ENCODE measurements at regions not wholly inside any gene's neighbourhood (a gene's known extent, or its start where the extent isn't known, plus 50 kb on each side); places are given as distances from the start of the nearest gene placed in this dataset.

DNA sequence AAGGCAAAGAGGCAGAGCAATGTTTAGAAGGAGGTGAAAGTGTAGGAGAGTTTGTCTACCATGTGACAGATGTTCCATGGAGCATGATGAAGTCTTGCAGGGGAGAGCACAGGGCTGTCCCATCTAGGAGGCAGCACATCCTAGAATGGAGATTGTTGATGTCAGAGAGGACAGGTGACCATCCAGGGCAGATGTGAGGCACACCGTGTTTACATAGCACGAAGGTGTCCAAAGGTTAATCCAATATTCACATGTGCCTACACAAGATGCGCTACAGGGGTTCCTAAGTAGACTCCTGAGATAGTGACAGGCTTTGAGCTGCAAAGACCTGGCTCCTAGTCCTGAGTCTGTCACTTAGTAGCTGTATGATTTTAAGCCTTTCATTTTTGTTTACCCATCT is 219.3 kb upstream of the SLCO3A1 start:
- Mint-ChIP-seq H3K36me3 (ENCODE audit: low read depth) (no peaks in the 10 kb centered on the region), H3K4me1 (ENCODE audit: low read depth) (no peaks in the 10 kb centered on the region), H3K9me3 (peaks cover 6% of the 10 kb centered on the region), H3K27me3 (no peaks in the 10 kb centered on the region), H3K27ac (no peak overlapping the region), H3K4me3 (no peak overlapping the region)
- Histone ChIP-seq H3K4me1 (ENCODE audit: insufficient read depth, low read length) (no peaks in the 10 kb centered on the region), H3K4me3 (ENCODE audit: low read length) (no peak overlapping the region), H3K36me3 (ENCODE audit: insufficient read depth, low read length) (no peaks in the 10 kb centered on the region), H3K27ac (ENCODE audit: low read depth in 1 of 2, low read length in 2 of 2) (no peak overlapping the region), H3K9me3 (ENCODE audit: control insufficient read depth in 1 of 2, insufficient read depth in 1 of 2, low read length in 2 of 2) (no peaks in the 10 kb centered on the region), H3K27me3 (ENCODE audit: control insufficient read depth in 1 of 2, insufficient read depth in 2 of 2, low read length in 2 of 2) (no peaks in the 10 kb centered on the region)
- ChIA-PET POLR2A (no interaction called here), CTCF (no interaction called here)
- ATAC-seq (ENCODE audit: poor library complexity), result no peak
- DNase-seq, result no peak
- TF ChIP-seq, protein P1, sequence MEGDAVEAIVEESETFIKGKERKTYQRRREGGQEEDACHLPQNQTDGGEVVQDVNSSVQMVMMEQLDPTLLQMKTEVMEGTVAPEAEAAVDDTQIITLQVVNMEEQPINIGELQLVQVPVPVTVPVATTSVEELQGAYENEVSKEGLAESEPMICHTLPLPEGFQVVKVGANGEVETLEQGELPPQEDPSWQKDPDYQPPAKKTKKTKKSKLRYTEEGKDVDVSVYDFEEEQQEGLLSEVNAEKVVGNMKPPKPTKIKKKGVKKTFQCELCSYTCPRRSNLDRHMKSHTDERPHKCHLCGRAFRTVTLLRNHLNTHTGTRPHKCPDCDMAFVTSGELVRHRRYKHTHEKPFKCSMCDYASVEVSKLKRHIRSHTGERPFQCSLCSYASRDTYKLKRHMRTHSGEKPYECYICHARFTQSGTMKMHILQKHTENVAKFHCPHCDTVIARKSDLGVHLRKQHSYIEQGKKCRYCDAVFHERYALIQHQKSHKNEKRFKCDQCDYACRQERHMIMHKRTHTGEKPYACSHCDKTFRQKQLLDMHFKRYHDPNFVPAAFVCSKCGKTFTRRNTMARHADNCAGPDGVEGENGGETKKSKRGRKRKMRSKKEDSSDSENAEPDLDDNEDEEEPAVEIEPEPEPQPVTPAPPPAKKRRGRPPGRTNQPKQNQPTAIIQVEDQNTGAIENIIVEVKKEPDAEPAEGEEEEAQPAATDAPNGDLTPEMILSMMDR (IDR thresholded peaks at IDR 0.05), result no peak
- intact Hi-C loops (cut with DNase I, micrococcal nuclease), result no loop called here

DNA sequence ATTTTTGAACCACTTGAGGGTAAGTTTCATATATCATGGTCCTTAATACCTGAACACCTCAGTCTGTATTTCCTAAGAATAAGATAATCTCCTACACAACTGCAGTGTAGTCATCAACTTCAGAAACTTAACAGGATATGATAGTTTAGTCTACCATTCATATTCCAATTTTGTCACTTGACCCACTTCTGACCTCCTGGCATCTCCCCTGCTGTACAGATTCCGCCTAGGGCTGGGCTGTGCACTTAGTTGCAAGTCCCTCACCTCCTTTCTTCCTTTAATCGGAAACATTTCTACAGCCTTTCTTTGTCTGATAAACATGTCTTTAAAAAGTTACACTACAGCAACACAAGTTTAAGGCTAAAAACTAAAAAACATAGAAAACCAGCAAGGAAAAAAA is 218.4 kb upstream of the SLCO3A1 start:
- H3K4me1 Mint-ChIP-seq (ENCODE audit: low read depth), result no peaks in the 10 kb centered on the region
- ChIA-PET POLR2A (no interaction called here), CTCF (no interaction called here)
- Histone ChIP-seq H3K9me3 (ENCODE audit: control insufficient read depth in 1 of 2, insufficient read depth in 1 of 2, low read length in 2 of 2) (peaks cover 0 to 6% of the 10 kb centered on the region in 2 experiments), H3K36me3 (ENCODE audit: insufficient read depth, low read length) (no peaks in the 10 kb centered on the region), H3K4me3 (ENCODE audit: low read length) (no peak overlapping the region), H3K27me3 (ENCODE audit: control insufficient read depth in 1 of 2, insufficient read depth in 2 of 2, low read length in 2 of 2) (no peaks in the 10 kb centered on the region), H3K27ac (ENCODE audit: low read depth in 1 of 2, low read length in 2 of 2) (no peak overlapping the region), H3K4me1 (ENCODE audit: insufficient read depth, low read length) (no peaks in the 10 kb centered on the region)
- no peaks in the 10 kb centered on the region for H3K27me3 Mint-ChIP-seq
- TF ChIP-seq, protein P1 (IDR thresholded peaks at IDR 0.05), result no peak
- no peak overlapping the region for H3K27ac Mint-ChIP-seq
- no peak overlapping the region for H3K4me3 Mint-ChIP-seq
- intact Hi-C loops (cut with DNase I, micrococcal nuclease), result no loop called here
- peaks cover 6% of the 10 kb centered on the region for H3K9me3 Mint-ChIP-seq
- ATAC-seq (ENCODE audit: poor library complexity), result no peak
- H3K36me3 Mint-ChIP-seq (ENCODE audit: low read depth), result no peaks in the 10 kb centered on the region
- no peak for DNase-seq

- H3K27ac Mint-ChIP-seq, result no peak overlapping the region
- no peak overlapping the region for H3K27ac ChIP-seq (ENCODE audit: low read depth in 1 of 2, low read length in 2 of 2)
- DNase-seq (no peak), ATAC-seq (ENCODE audit: poor library complexity) (no peak)
- no peaks in the 10 kb centered on the region for H3K4me1 ChIP-seq (ENCODE audit: insufficient read depth, low read length)
- H3K4me3 ChIP-seq (ENCODE audit: low read length), result no peak overlapping the region
- H3K9me3 Mint-ChIP-seq, result peaks cover 10% of the 10 kb centered on the region
- no peaks in the 10 kb centered on the region for H3K36me3 ChIP-seq (ENCODE audit: insufficient read depth, low read length)
- no peaks in the 10 kb centered on the region for H3K4me1 Mint-ChIP-seq (ENCODE audit: low read depth)
- TF ChIP-seq, protein P1 (IDR thresholded peaks at IDR 0.05), result no peak
- peaks cover 0 to 9% of the 10 kb centered on the region in 2 experiments for H3K9me3 ChIP-seq (ENCODE audit: control insufficient read depth in 1 of 2, insufficient read depth in 1 of 2, low read length in 2 of 2)
- no peaks in the 10 kb centered on the region for H3K27me3 Mint-ChIP-seq
- intact Hi-C loops (cut with DNase I, micrococcal nuclease), result no loop called here
- POLR2A ChIA-PET, result no interaction called here
- H3K27me3 ChIP-seq (ENCODE audit: control insufficient read depth in 1 of 2, insufficient read depth in 2 of 2, low read length in 2 of 2), result no peaks in the 10 kb centered on the region
- no peaks in the 10 kb centered on the region for H3K36me3 Mint-ChIP-seq (ENCODE audit: low read depth)
- no peak overlapping the region for H3K4me3 Mint-ChIP-seq
- CTCF ChIA-PET, result no interaction called here
Measured at GRCh38 chr15:91635641-91636040, 217.9 kb upstream of the SLCO3A1 start.

Measured in CD4-positive, alpha-beta T cell (primary cell).